ENCODE measurements at regions not wholly inside any gene's neighbourhood (a gene's known extent, or its start where the extent isn't known, plus 50 kb on each side); places are given as distances from the start of the nearest gene placed in this dataset.

- intact Hi-C loops (cut with DNase I): no loop called here
- Histone ChIP-seq H3K27me3 (no peaks in the 10 kb centered on the region), H3K27ac (replicated peaks in 1 of 4) (no peak overlapping the region), H3K4me1 (peaks cover 0 to 5% (median 0%) of the 10 kb centered on the region in 4 donors), H3K36me3 (no peaks in the 10 kb centered on the region), H3K4me3 (no peak overlapping the region), H3K9me3 (no peaks in the 10 kb centered on the region)
- DNase-seq (ENCODE audit: extremely low spot score): no peak
- WGBS: 81% methylated on average over 9 of the region's 9 CpGs
- TF ChIP-seq CTCF (IDR thresholded peaks at IDR 0.05) (no peak), POLR2A (IDR thresholded peaks at IDR 0.05; ENCODE audit: low read depth) (no peak), POLR2AphosphoS5 (IDR thresholded peaks at IDR 0.05) (no peak), EP300 (IDR thresholded peaks at IDR 0.05) (no peak)
Measured at GRCh38 chr10:43978936-43979335, 330.3 kb upstream of the ZNF32 start.

GRCh38 chr10:43978091-43978490 is 329.4 kb upstream of the ZNF32 start:
- intact Hi-C loops (cut with DNase I): no loop called here
- H3K9me3 ChIP-seq: no peaks in the 10 kb centered on the region
- no peak overlapping the region for H3K27ac ChIP-seq (replicated peaks in 1 of 4)
- no peaks in the 10 kb centered on the region for H3K36me3 ChIP-seq
- no peak for DNase-seq (ENCODE audit: extremely low spot score)
- H3K4me3 ChIP-seq: no peak overlapping the region
- TF ChIP-seq POLR2A (IDR thresholded peaks at IDR 0.05; ENCODE audit: low read depth): no peak
- no peak for TF ChIP-seq EP300 (IDR thresholded peaks at IDR 0.05)
- no peak for TF ChIP-seq POLR2AphosphoS5 (IDR thresholded peaks at IDR 0.05)
- no peak for TF ChIP-seq CTCF (IDR thresholded peaks at IDR 0.05)
- 81% methylated on average over 5 of the region's 5 CpGs for WGBS
- H3K4me1 ChIP-seq: peaks cover 0 to 5% (median 0%) of the 10 kb centered on the region in 4 donors
- no peaks in the 10 kb centered on the region for H3K27me3 ChIP-seq

- intact Hi-C loops (cut with DNase I): no loop called here
- no peaks in the 10 kb centered on the region for H3K27me3 ChIP-seq
- H3K4me1 ChIP-seq: peaks cover 0 to 5% (median 0%) of the 10 kb centered on the region in 4 donors
- no peak overlapping the region for H3K4me3 ChIP-seq
- TF ChIP-seq POLR2A (IDR thresholded peaks at IDR 0.05; ENCODE audit: low read depth) (no peak), EP300 (IDR thresholded peaks at IDR 0.05) (no peak), POLR2AphosphoS5 (IDR thresholded peaks at IDR 0.05) (no peak), CTCF (IDR thresholded peaks at IDR 0.05) (no peak)
- no peaks in the 10 kb centered on the region for H3K36me3 ChIP-seq
- no peak for DNase-seq (ENCODE audit: extremely low spot score)
- 72% methylated on average over 1 of the region's 1 CpG for WGBS
- H3K27ac ChIP-seq (replicated peaks in 1 of 4): no peak overlapping the region
- no peaks in the 10 kb centered on the region for H3K9me3 ChIP-seq
Measured at GRCh38 chr10:43976292-43976691, 327.6 kb upstream of the ZNF32 start.

GRCh38 chr10:43973801-43974200 is 325.1 kb upstream of the ZNF32 start:
- 72% methylated on average over 3 of the region's 3 CpGs for WGBS
- no peaks in the 10 kb centered on the region for H3K9me3 ChIP-seq
- H3K36me3 ChIP-seq: no peaks in the 10 kb centered on the region
- intact Hi-C loops (cut with DNase I): no loop called here
- DNase-seq (ENCODE audit: extremely low spot score): peak; percentile 83
- TF ChIP-seq EP300 (IDR thresholded peaks at IDR 0.05) (no peak), CTCF (IDR thresholded peaks at IDR 0.05) (no peak), POLR2AphosphoS5 (IDR thresholded peaks at IDR 0.05) (no peak), POLR2A (IDR thresholded peaks at IDR 0.05; ENCODE audit: low read depth) (no peak)
- no peaks in the 10 kb centered on the region for H3K27me3 ChIP-seq
- H3K4me3 ChIP-seq: no peak overlapping the region
- no peak overlapping the region for H3K27ac ChIP-seq (replicated peaks in 1 of 4)
- H3K4me1 ChIP-seq: no peaks in the 10 kb centered on the region

GRCh38 chr10:43972976-43973647 is 324.4 kb upstream of the ZNF32 start:
- no peak for TF ChIP-seq EP300 (IDR thresholded peaks at IDR 0.05)
- no peak for TF ChIP-seq POLR2A (IDR thresholded peaks at IDR 0.05; ENCODE audit: low read depth)
- no peak for TF ChIP-seq CTCF (IDR thresholded peaks at IDR 0.05)
- TF ChIP-seq POLR2AphosphoS5 (IDR thresholded peaks at IDR 0.05): no peak
- no peaks in the 10 kb centered on the region for H3K4me1 ChIP-seq
- DNase-seq (ENCODE audit: extremely low spot score): peak; percentile 90
- 92% methylated on average over 10 of the region's 10 CpGs for WGBS
- H3K4me3 ChIP-seq: no peak overlapping the region
- no peaks in the 10 kb centered on the region for H3K27me3 ChIP-seq
- H3K9me3 ChIP-seq: no peaks in the 10 kb centered on the region
- no peaks in the 10 kb centered on the region for H3K36me3 ChIP-seq
- intact Hi-C loops (cut with DNase I): no loop called here
- no peak overlapping the region for H3K27ac ChIP-seq (replicated peaks in 1 of 4)
